Psoas muscle (tissue), 7 donors: ENCODE measurements at regions not wholly inside any gene's neighbourhood (a gene's known extent, or its start where the extent isn't known, plus 50 kb on each side); places are given as distances from the start of the nearest gene placed in this dataset.

Experiments
- ATAC-seq, 4 donors: fragments of 200-7000 bp; cut with Tn5 transposase; one replicate each; pipeline ENCODE4 v1.9.1; 2020; ENCODE audit warnings: moderate library complexity in 3 of 4, mild to moderate bottlenecking in 2 of 4
- DNase-seq, 2 donors: peaks; one replicate each; pipeline ENCODE4 v3.0.0-alpha.2; 2020
- H3K27ac ChIP-seq: fragments of 200-600 bp; one replicate; pipeline ENCODE4 v1.8.0; 2022
- H3K27me3 ChIP-seq, 3 donors: fragments of 200-600 bp in 1 of 3; one replicate each; pipeline versions ENCODE4 v1.6.1 to v1.8.0; 2013 to 2022; ENCODE audit warnings: low read length in 2 of 3, mild to moderate bottlenecking in 2 of 3, moderate library complexity in 1 of 3; ENCODE audit not compliant: insufficient read depth in 3 of 3
- H3K36me3 ChIP-seq, 2 donors: fragments of 200-600 bp in 1 of 2; one replicate each; pipeline versions ENCODE4 v1.6.1 to v1.8.0; 2013 to 2022; ENCODE audit warnings: low read depth in 1 of 2, mild to moderate bottlenecking in 1 of 2, moderate library complexity in 1 of 2; ENCODE audit not compliant: insufficient read depth in 1 of 2
- H3K4me1 ChIP-seq: fragments of 200-600 bp; one replicate; pipeline ENCODE4 v1.8.0; 2022
- H3K4me3 ChIP-seq: fragments of 200-600 bp; one replicate; pipeline ENCODE4 v1.8.0; 2022; ENCODE audit warnings: mild to moderate bottlenecking
- H3K9me3 ChIP-seq: fragments of 200-600 bp; one replicate; pipeline ENCODE4 v1.8.0; 2022
- CTCF ChIP-seq: fragments of 200-600 bp; IDR thresholded peaks from one replicate; pipeline ENCODE4 v1.8.0; 2022; ENCODE audit warnings: antibody characterized with exemption
- WGBS, 3 donors: extraction: QIAGEN DNeasy Blood & Tissue Kit; methylation state at CpG; one replicate each; pipeline versions ENCODE4 v1.1.6 to v1.1.7; 2013; 5-methylcytosine and 5-hydroxymethylcytosine counted together
- intact Hi-C, 2 donors: fragments of 100-400 bp; cut with DNase I; formaldehyde crosslinking; loops; one replicate each; pipeline versions ENCODE4 v1.11.0 to v1.14.2; 2022
- donor health status: healthy with polysubstance abuse.
- donor health status: DM: no; HTN: no; CAD: no; lungs with moderate emphysema.
- donor health status: Bipolar disorder and iron deficiency.
- donor health status: healthy.
- donor health status: DM: yes; HTN: yes; CAD: no.
- donor health status: DM: no; HTN: no; CAD: no.
- donor health status: DM: yes; HTN: yes; CAD: no.

GRCh38 chr1:30248373-30248772 lies 475.0 kb downstream of the MATN1 start:
- peaks cover 0 to 8% (median 0%) of the 10 kb centered on the region in 3 donors for H3K27me3 ChIP-seq
- WGBS, 3 donors: 77 to 84% (median 83%) methylated on average over 3 of the region's 3 CpGs

GRCh38 chr1:30244801-30245200 lies 478.6 kb downstream of the MATN1 start:
- Histone ChIP-seq H3K27me3 (peaks cover 0 to 7% (median 0%) of the 10 kb centered on the region in 3 donors), H3K4me3 (no peak overlapping the region), H3K27ac (no peak overlapping the region), H3K36me3 (no peaks in the 10 kb centered on the region), H3K4me1 (no peaks in the 10 kb centered on the region), H3K9me3 (no peaks in the 10 kb centered on the region)
- 88 to 90% (median 89%) methylated on average over 9 of the region's 9 CpGs for WGBS, 3 donors
- no peak for DNase-seq
- intact Hi-C loops: no loop called here
- no peak for TF ChIP-seq CTCF
- ATAC-seq: no peak

More at GRCh38 chr1:30248373-30248772, 475.0 kb downstream of the MATN1 start:
- no peak overlapping the region for H3K27ac ChIP-seq
- H3K9me3 ChIP-seq: no peaks in the 10 kb centered on the region
- no peaks in the 10 kb centered on the region for H3K36me3 ChIP-seq
- no peaks in the 10 kb centered on the region for H3K4me1 ChIP-seq
- H3K4me3 ChIP-seq: no peak overlapping the region
- ATAC-seq (no peak), DNase-seq (no peak)
- TF ChIP-seq CTCF: no peak
- intact Hi-C loops: no loop called here

- H3K27ac ChIP-seq: no peak overlapping the region
- no peak for TF ChIP-seq CTCF
- no peaks in the 10 kb centered on the region for H3K9me3 ChIP-seq
- peaks cover 0 to 7% (median 0%) of the 10 kb centered on the region in 3 donors for H3K27me3 ChIP-seq
- H3K4me1 ChIP-seq: no peaks in the 10 kb centered on the region
- DNase-seq (no peak), ATAC-seq (no peak)
- H3K36me3 ChIP-seq: no peaks in the 10 kb centered on the region
- intact Hi-C loops: no loop called here
- WGBS, 3 donors: 50 to 52% (median 52%) methylated on average over 5 of the region's 5 CpGs
- no peak overlapping the region for H3K4me3 ChIP-seq
Observed at GRCh38 chr1:30242722-30243457, 480.5 kb downstream of the MATN1 start.

- intact Hi-C loops: no loop called here
- WGBS, 3 donors: 45 to 48% (median 45%) methylated on average over 9 of the region's 9 CpGs
- H3K27me3 ChIP-seq: peaks cover 0 to 7% (median 0%) of the 10 kb centered on the region in 3 donors
Observed at GRCh38 chr1:30242168-30242567, 481.2 kb downstream of the MATN1 start.

More at GRCh38 chr1:30242168-30242567, 481.2 kb downstream of the MATN1 start:
- H3K27ac ChIP-seq: no peak overlapping the region
- DNase-seq: no peak
- H3K36me3 ChIP-seq: no peaks in the 10 kb centered on the region
- H3K4me1 ChIP-seq: no peaks in the 10 kb centered on the region
- no peak overlapping the region for H3K4me3 ChIP-seq
- no peak for TF ChIP-seq CTCF
- ATAC-seq: no peak
- H3K9me3 ChIP-seq: no peaks in the 10 kb centered on the region
